HUES64 (cell line): ENCODE measurements at regions not wholly inside any gene's neighbourhood (a gene's known extent, or its start where the extent isn't known, plus 50 kb on each side); places are given as distances from the start of the nearest gene placed in this dataset.

Experiments used
- H3K27ac ChIP-seq: 2 replicates; pipeline ENCODE4 v1.7.0; 2013; ENCODE audit warnings: low read depth, low read length, inconsistent platforms
- H3K27me3 ChIP-seq: 2 replicates; pipeline ENCODE4 v1.6.1; 2013; ENCODE audit warnings: mild to moderate bottlenecking, low read length; ENCODE audit not compliant: insufficient read depth
- H3K36me3 ChIP-seq: 2 replicates; pipeline ENCODE4 v1.6.1; 2013; ENCODE audit warnings: mild to moderate bottlenecking, low read length; ENCODE audit not compliant: insufficient read depth
- H3K4me1 ChIP-seq: 2 replicates; pipeline ENCODE4 v1.6.1; 2013; ENCODE audit warnings: mild to moderate bottlenecking, low read length, moderate library complexity; ENCODE audit not compliant: insufficient read depth
- H3K4me3 ChIP-seq: 2 replicates; pipeline ENCODE4 v1.5.1; 2013; ENCODE audit warnings: mild to moderate bottlenecking, low read length, moderate library complexity
- H3K9ac ChIP-seq: 2 replicates; pipeline ENCODE4 v1.6.1; 2013; ENCODE audit warnings: mild to moderate bottlenecking, low read depth, low read length
- H3K9me3 ChIP-seq: 2 replicates; pipeline ENCODE4 v1.6.1; 2013; ENCODE audit warnings: low read depth, low read length; ENCODE audit not compliant: insufficient read depth
- WGBS: fragments of 150-250, 120-280 bp; methylation state at CpG from one replicate; pipeline ENCODE4 v1.1.7; 2013; ENCODE audit warnings: missing lambda C conversion rate; 5-methylcytosine and 5-hydroxymethylcytosine counted together

- Histone ChIP-seq H3K4me1 (no peaks in the 10 kb centered on the region), H3K27me3 (no peaks in the 10 kb centered on the region), H3K4me3 (no peak overlapping the region), H3K27ac (no peak overlapping the region), H3K36me3 (no peaks in the 10 kb centered on the region), H3K9ac (no peak overlapping the region), H3K9me3 (no peaks in the 10 kb centered on the region)
- WGBS = 91% methylated on average over 4 of the region's 6 CpGs
Measured at GRCh38 chr14:83816761-83817160, 1713.2 kb upstream of the FLRT2 start.

- WGBS = 96% methylated on average over 3 of the region's 3 CpGs
- Histone ChIP-seq H3K4me1 (peaks cover 11% of the 10 kb centered on the region; the same call in 1 of the 2 replicates), H3K9me3 (no peaks in the 10 kb centered on the region), H3K4me3 (no peak overlapping the region), H3K9ac (no peak overlapping the region), H3K27ac (no peak overlapping the region), H3K36me3 (no peaks in the 10 kb centered on the region), H3K27me3 (no peaks in the 10 kb centered on the region)
Measured at GRCh38 chr14:83825843-83826242, 1704.1 kb upstream of the FLRT2 start.

- 89% methylated on average over 6 of the region's 6 CpGs for WGBS
- Histone ChIP-seq H3K9ac (no peak overlapping the region), H3K9me3 (no peaks in the 10 kb centered on the region), H3K27me3 (no peaks in the 10 kb centered on the region), H3K27ac (no peak overlapping the region), H3K36me3 (no peaks in the 10 kb centered on the region), H3K4me3 (no peak overlapping the region), H3K4me1 (peaks cover 11% of the 10 kb centered on the region; the same call in 1 of the 2 replicates)
Measured at GRCh38 chr14:83826838-83827237, 1703.1 kb upstream of the FLRT2 start.

GRCh38 chr14:83827383-83827782 lies 1702.6 kb upstream of the FLRT2 start:
- Histone ChIP-seq H3K9me3 (no peaks in the 10 kb centered on the region), H3K9ac (no peak overlapping the region), H3K27me3 (no peaks in the 10 kb centered on the region), H3K4me3 (no peak overlapping the region), H3K36me3 (no peaks in the 10 kb centered on the region), H3K27ac (no peak overlapping the region), H3K4me1 (peaks cover 11% of the 10 kb centered on the region; the same call in 1 of the 2 replicates)
- 83% methylated on average over 3 of the region's 3 CpGs for WGBS

GRCh38 chr14:83828406-83828805 lies 1701.5 kb upstream of the FLRT2 start:
- Histone ChIP-seq H3K9me3 (no peaks in the 10 kb centered on the region), H3K27ac (no peak overlapping the region), H3K9ac (no peak overlapping the region), H3K36me3 (no peaks in the 10 kb centered on the region), H3K4me3 (no peak overlapping the region), H3K4me1 (peaks cover 11% of the 10 kb centered on the region; the same call in 1 of the 2 replicates), H3K27me3 (no peaks in the 10 kb centered on the region)
- 63% methylated on average over 1 of the region's 2 CpGs for WGBS

GRCh38 chr14:83830316-83830715 lies 1699.6 kb upstream of the FLRT2 start:
- Histone ChIP-seq H3K36me3 (no peaks in the 10 kb centered on the region), H3K9me3 (no peaks in the 10 kb centered on the region), H3K27me3 (no peaks in the 10 kb centered on the region), H3K4me3 (no peak overlapping the region), H3K27ac (no peak overlapping the region), H3K9ac (no peak overlapping the region), H3K4me1 (peaks cover 11% of the 10 kb centered on the region; the same call in 1 of the 2 replicates)
- WGBS = 100% methylated on average over 1 of the region's 2 CpGs

- 87% methylated on average over 3 of the region's 3 CpGs for WGBS
- no peaks in the 10 kb centered on the region for H3K9me3 ChIP-seq
- H3K4me3 ChIP-seq = no peak overlapping the region
- peaks cover 24% of the 10 kb centered on the region for H3K4me1 ChIP-seq
- H3K27me3 ChIP-seq = no peaks in the 10 kb centered on the region
- H3K36me3 ChIP-seq = no peaks in the 10 kb centered on the region
- H3K9ac ChIP-seq = no peak overlapping the region
- H3K27ac ChIP-seq = no peak overlapping the region
Measured at GRCh38 chr14:83838226-83838625, 1691.7 kb upstream of the FLRT2 start.

- Histone ChIP-seq H3K9ac (no peak overlapping the region), H3K4me3 (no peak overlapping the region), H3K27ac (no peak overlapping the region), H3K9me3 (no peaks in the 10 kb centered on the region), H3K4me1 (peaks cover 17% of the 10 kb centered on the region), H3K27me3 (no peaks in the 10 kb centered on the region), H3K36me3 (no peaks in the 10 kb centered on the region)
- WGBS = 96% methylated on average over 3 of the region's 3 CpGs
Measured at GRCh38 chr14:83842547-83842946, 1687.4 kb upstream of the FLRT2 start.

DNA sequence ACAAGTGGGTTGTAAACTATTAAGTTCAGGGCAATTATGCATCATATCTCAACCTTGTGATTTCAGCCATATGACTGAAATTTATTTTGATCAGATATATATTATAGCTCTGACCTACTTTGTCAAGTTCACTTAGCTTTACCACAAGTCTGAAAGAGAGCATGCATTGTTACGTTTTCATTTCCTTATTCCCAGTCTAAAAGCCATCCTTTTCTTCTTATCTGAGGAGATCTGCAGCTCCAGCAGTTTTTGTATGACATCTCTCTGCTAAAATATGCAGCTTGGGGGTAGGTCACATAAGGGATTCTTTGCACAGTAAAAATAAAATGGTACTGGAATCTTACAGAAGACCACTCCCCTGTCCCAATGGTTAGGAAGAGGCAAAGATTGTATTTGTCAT lies 1682.8 kb upstream of the FLRT2 start:
- no peaks in the 10 kb centered on the region for H3K27me3 ChIP-seq
- H3K4me1 ChIP-seq = no peaks in the 10 kb centered on the region
- no peaks in the 10 kb centered on the region for H3K9me3 ChIP-seq
- no peak overlapping the region for H3K9ac ChIP-seq
- H3K27ac ChIP-seq = no peak overlapping the region
- no peak overlapping the region for H3K4me3 ChIP-seq
- 93% methylated on average over 1 of the region's 1 CpG for WGBS
- H3K36me3 ChIP-seq = no peaks in the 10 kb centered on the region

DNA sequence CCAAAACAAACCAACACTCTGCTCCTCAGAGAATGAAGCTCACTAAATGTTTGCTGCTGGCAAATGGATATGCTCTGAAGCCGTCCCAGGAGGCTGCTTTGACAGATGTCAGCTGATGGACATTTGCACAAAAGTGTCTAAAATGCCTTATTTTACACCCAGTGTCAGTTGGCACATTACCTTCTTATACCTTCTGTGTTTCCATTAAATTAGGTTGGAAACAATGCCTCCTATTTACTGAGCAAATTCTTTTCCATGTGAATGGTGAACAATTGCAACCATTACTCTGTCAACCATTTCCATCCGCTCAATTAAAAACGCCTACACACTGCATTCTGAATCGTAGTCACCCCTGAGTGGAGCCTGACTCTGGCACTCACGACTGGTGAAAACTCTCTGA lies 1679.9 kb upstream of the FLRT2 start:
- Histone ChIP-seq H3K36me3 (no peaks in the 10 kb centered on the region), H3K4me3 (no peak overlapping the region), H3K27me3 (no peaks in the 10 kb centered on the region), H3K4me1 (no peaks in the 10 kb centered on the region), H3K9me3 (no peaks in the 10 kb centered on the region), H3K9ac (no peak overlapping the region), H3K27ac (no peak overlapping the region)
- 88% methylated on average over 5 of the region's 5 CpGs for WGBS

GRCh38 chr14:83856334-83856733 lies 1673.6 kb upstream of the FLRT2 start:
- Histone ChIP-seq H3K27me3 (no peaks in the 10 kb centered on the region), H3K27ac (no peak overlapping the region), H3K9me3 (no peaks in the 10 kb centered on the region), H3K36me3 (no peaks in the 10 kb centered on the region), H3K4me3 (no peak overlapping the region), H3K4me1 (no peaks in the 10 kb centered on the region), H3K9ac (no peak overlapping the region)
- 90% methylated on average over 3 of the region's 3 CpGs for WGBS

DNA sequence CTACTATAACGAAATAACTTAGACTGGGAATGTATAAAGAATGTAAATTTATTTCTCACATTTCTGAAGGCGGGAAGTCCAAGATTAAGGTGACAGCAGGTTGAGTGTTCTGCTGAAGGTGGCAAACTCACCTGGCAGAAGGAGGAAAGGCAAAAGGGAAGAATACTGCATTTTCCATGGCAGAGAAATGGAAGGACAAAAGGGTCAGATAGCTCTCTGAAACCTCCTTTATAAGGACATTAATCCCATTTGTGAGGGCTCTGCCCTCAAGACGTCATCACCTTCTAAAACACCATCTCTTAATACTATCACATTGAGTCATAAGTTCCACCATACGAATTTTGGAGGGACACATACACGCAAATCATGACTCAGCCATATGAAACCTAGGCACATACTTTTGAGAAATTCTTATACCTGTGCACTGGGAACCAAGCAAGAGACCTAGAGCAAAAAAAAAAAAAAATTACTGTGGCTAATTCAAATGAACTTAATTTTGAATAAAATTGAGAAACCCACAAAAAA lies 1669.3 kb upstream of the FLRT2 start:
- Histone ChIP-seq H3K4me3 (no peak overlapping the region), H3K9me3 (no peaks in the 10 kb centered on the region), H3K9ac (no peak overlapping the region), H3K36me3 (no peaks in the 10 kb centered on the region), H3K27ac (no peak overlapping the region), H3K27me3 (no peaks in the 10 kb centered on the region), H3K4me1 (0 out of 2 replicates have a peak, but pooled peaks cover 2% of the 10 kb centered on the region)
- 90% methylated on average over 5 of the region's 5 CpGs for WGBS
